Adrenal gland (tissue), 9 donors: ENCODE measurements at regions not wholly inside any gene's neighbourhood (a gene's known extent, or its start where the extent isn't known, plus 50 kb on each side); places are given as distances from the start of the nearest gene placed in this dataset.
"Not testable (repeated sequence)": the region's sequence is repeated elsewhere in the genome, so short reads cannot be mapped to it uniquely, and the experiment has no call there.

Source experiments
- DNase-seq, 7 donors: peaks; one replicate each; pipeline ENCODE4 v3.0.0-alpha.2; 2019 to 2020
- H3K27ac ChIP-seq, 5 donors: fragments of 200-600 bp; sonication (generic) in 4 of 5; 1 replicate in 3 of 5; 2 replicates in 2 of 5; pipeline versions ENCODE4 v1.5.1 to v1.8.0; 2016 to 2020; ENCODE audit warnings: mild to moderate bottlenecking in 1 of 5
- H3K27me3 ChIP-seq: fragments of 200-600 bp; 2 replicates; pipeline ENCODE4 v1.8.0; 2021
- H3K36me3 ChIP-seq, 2 donors: fragments of 200-600 bp; replicated peaks in 1 of 2; 1 replicate in 1 of 2; 2 replicates in 1 of 2; pipeline versions ENCODE4 v1.5.1 to v1.8.0; 2018 to 2022
- H3K4me1 ChIP-seq, 2 donors: fragments of 200-600 bp; replicated peaks in 1 of 2; 1 replicate in 1 of 2; 2 replicates in 1 of 2; pipeline versions ENCODE4 v1.5.1 to v1.8.0; 2018 to 2021
- H3K4me3 ChIP-seq, 4 donors: fragments of 200-600 bp; sonication (generic) in 3 of 4; one replicate each; pipeline ENCODE4 v1.5.1; 2016 to 2018
- H3K9me3 ChIP-seq, 3 donors: fragments of 200-600 bp; sonication (generic) in 1 of 3; replicated peaks in 1 of 3; 1 replicate in 2 of 3; 2 replicates in 1 of 3; pipeline versions ENCODE4 v1.5.1 to v1.8.0; 2016 to 2021
- POLR2A ChIP-seq, 2 donors: fragments of 450-650 bp; IDR thresholded peaks; one replicate each; pipeline ENCODE4 v1.6.1; 2017; ENCODE audit warnings: antibody characterized with exemption in 2 of 2, mild to moderate bottlenecking in 2 of 2, moderate library complexity in 1 of 2
- WGBS, 4 donors: extraction: QIAGEN DNeasy Blood & Tissue Kit in 2 of 4; methylation state at CpG; one replicate each; pipeline versions ENCODE4 v1.1.5 to v1.1.7; 2013 to 2017; 5-methylcytosine and 5-hydroxymethylcytosine counted together
- intact Hi-C, 2 donors: fragments of 100-400 bp; cut with DNase I; formaldehyde crosslinking; loops; one replicate each; pipeline versions ENCODE4 v1.14.1 to v1.15.0; 2022 to 2023
- TF ChIP-seq, protein P1 (sequence below), 6 experiments: fragments of 450-650 bp in 4 of 6; fragments of 200-600 bp in 2 of 6; sonication (generic) in 1 of 6; IDR thresholded peaks; 1 replicate in 5 of 6; 2 replicates in 1 of 6; pipeline versions ENCODE4 v1.5.1 to v1.8.0; 2016 to 2021; ENCODE audit warnings: antibody characterized with exemption in 6 of 6, mild to moderate bottlenecking in 2 of 6, moderate library complexity in 1 of 6
- donor health status: healthy with polysubstance abuse.
- donor health status: Bipolar disorder and iron deficiency.
- donor health status: DM: yes; HTN: yes; CAD: no.
- donor health status: DM: no; HTN: no; CAD: no.
- donor health status: DM: no; HTN: no; CAD: no.

DNA sequence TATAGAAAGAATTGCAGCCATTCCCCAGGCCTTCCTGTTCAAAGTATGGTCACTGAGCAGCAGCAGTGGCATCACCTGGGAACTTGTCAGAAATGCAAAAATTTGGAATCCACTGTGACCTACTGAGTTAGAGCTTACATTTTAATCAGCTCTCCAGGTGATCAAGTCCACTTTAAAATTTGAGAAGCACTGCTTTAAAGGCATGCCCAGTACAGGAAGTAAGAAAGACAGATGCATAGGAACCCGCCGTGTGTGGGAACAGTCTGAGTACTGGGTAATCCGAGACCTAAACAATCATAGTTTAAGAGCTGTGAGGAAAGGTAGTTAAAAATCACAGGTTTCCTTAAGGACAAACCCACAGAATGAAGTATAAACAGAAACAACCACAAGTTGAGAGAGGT, 462.4 kb downstream of the RAB38 start:
- H3K36me3 ChIP-seq = no peaks in the 10 kb centered on the region
- no peaks in the 10 kb centered on the region for H3K9me3 ChIP-seq
- intact Hi-C loops = no loop called here
- no peak for TF ChIP-seq POLR2A (IDR thresholded peaks at IDR 0.05)
- TF ChIP-seq, protein P1, sequence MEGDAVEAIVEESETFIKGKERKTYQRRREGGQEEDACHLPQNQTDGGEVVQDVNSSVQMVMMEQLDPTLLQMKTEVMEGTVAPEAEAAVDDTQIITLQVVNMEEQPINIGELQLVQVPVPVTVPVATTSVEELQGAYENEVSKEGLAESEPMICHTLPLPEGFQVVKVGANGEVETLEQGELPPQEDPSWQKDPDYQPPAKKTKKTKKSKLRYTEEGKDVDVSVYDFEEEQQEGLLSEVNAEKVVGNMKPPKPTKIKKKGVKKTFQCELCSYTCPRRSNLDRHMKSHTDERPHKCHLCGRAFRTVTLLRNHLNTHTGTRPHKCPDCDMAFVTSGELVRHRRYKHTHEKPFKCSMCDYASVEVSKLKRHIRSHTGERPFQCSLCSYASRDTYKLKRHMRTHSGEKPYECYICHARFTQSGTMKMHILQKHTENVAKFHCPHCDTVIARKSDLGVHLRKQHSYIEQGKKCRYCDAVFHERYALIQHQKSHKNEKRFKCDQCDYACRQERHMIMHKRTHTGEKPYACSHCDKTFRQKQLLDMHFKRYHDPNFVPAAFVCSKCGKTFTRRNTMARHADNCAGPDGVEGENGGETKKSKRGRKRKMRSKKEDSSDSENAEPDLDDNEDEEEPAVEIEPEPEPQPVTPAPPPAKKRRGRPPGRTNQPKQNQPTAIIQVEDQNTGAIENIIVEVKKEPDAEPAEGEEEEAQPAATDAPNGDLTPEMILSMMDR (IDR thresholded peaks at IDR 0.05) = no peak
- WGBS, 4 donors = 67 to 72% (median 68%) methylated on average over 3 of the region's 3 CpGs
- H3K27ac ChIP-seq = no peak overlapping the region
- DNase-seq = no peak
- H3K27me3 ChIP-seq = no peaks in the 10 kb centered on the region
- H3K4me1 ChIP-seq = no peaks in the 10 kb centered on the region
- no peak overlapping the region for H3K4me3 ChIP-seq

DNA sequence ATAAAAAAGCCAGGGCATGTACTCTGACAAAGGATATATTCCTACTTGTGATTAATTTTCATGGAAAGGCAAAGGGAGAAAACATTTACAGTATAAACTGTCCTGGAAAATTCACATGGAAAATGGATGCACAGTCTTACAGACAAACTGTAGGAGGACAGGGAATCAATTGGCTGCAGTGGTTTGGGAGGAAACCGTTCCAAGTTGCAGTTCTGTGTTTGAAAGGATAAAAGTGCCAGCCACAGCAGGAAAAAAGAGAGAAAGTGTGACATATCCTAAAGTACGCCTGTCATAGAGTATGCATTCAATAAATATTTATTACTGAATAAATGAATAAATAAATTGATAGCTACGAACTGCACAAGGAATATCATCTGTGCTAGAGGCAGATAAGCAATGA, 462.9 kb downstream of the RAB38 start:
- Histone ChIP-seq H3K9me3 (no peaks in the 10 kb centered on the region), H3K27me3 (no peaks in the 10 kb centered on the region), H3K4me1 (no peaks in the 10 kb centered on the region), H3K27ac (no peak overlapping the region), H3K4me3 (no peak overlapping the region), H3K36me3 (no peaks in the 10 kb centered on the region)
- whole genome bisulfite sequencing, 4 donors = 50 to 57% (median 54%) methylated on average over 3 of the region's 3 CpGs
- TF ChIP-seq POLR2A (IDR thresholded peaks at IDR 0.05) = no peak
- TF ChIP-seq, protein P1 (IDR thresholded peaks at IDR 0.05) = no peak
- intact Hi-C loops = no loop called here
- no peak for DNase-seq

DNA sequence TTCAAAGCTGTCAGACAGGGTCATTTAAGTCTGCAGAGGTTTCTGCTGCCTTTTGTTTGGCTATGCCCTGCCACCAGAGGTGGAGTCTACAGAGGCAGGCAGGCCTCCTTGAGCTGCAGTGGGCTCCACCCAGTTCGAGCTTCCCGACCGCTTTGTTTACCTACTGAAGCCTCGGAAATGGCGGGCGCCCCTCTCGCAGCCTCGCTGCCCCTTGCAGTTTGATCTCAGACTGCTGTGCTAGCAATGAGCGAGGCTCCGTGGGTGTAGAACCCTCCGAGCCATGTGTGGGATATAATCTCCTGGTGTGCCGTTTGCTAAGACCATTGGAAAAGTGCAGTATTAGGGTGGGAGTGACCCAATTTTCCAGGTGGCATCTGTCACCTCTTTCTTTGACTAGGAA, 471.7 kb downstream of the RAB38 start:
- H3K27ac ChIP-seq, H3K9me3 ChIP-seq, H3K27me3 ChIP-seq, H3K36me3 ChIP-seq, H3K4me1 ChIP-seq, intact Hi-C loops, DNase-seq, H3K4me3 ChIP-seq: not testable (repeated sequence)
- 85 to 90% (median 89%) methylated on average over 12 of the region's 12 CpGs for WGBS, 4 donors

DNA sequence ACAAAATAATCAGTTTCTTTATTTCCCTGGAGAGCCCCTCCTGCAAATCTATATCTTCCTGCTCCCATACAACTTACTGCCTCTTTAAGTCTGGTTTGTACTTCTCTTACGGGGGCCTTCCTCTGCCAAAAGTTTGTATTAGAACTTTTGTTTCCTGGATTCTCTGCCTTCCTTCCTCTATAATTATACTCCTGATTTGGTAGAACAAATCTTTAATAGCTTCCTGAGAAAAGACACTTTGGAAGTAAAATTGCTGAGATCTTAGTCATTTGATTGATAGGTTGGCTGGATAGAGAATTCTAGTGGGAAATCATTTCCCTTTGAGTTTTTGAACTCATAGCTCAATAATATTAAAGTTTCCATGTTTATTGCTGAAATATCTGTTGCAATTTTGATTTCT, 499.2 kb downstream of the RAB38 start:
- Histone ChIP-seq H3K9me3 (no peaks in the 10 kb centered on the region), H3K4me1 (peaks cover 0 to 6% of the 10 kb centered on the region in 2 donors), H3K36me3 (no peaks in the 10 kb centered on the region), H3K27ac (no peak overlapping the region), H3K4me3 (no peak overlapping the region), H3K27me3 (no peaks in the 10 kb centered on the region)
- TF ChIP-seq POLR2A (IDR thresholded peaks at IDR 0.05) = no peak
- TF ChIP-seq, protein P1 (IDR thresholded peaks at IDR 0.05) = no peak
- WGBS, 4 donors = 63 to 69% (median 68%) methylated on average over 1 of the region's 1 CpG
- intact Hi-C loops = no loop called here
- no peak for DNase-seq

DNA sequence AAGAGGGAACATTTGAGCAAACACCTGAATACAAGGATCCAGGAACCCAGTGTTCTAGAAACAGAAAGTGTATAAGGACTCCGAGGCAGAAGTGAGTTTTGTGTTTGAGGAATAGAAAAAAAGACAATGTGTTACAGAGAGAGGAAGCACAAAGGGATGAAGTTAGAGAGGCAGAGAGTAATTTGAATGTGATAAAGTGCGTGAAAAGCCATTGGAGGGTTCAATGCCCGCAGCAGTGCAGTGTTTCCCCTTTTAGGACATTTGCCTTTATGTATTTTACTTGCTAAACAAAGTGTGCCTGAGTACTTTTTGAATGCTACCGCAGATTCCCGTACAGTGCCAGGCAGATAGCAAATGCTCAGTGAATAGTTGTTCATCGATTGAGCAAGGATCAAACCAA, 508.5 kb downstream of the RAB38 start:
- TF ChIP-seq POLR2A (IDR thresholded peaks at IDR 0.05) = no peak
- TF ChIP-seq, protein P1 (IDR thresholded peaks at IDR 0.05) = no peak
- Histone ChIP-seq H3K27ac (no peak overlapping the region), H3K9me3 (no peaks in the 10 kb centered on the region), H3K27me3 (no peaks in the 10 kb centered on the region), H3K36me3 (no peaks in the 10 kb centered on the region), H3K4me3 (no peak overlapping the region), H3K4me1 (peaks cover 0 to 1% of the 10 kb centered on the region in 2 donors)
- intact Hi-C loops = no loop called here
- DNase-seq = no peak
- 80 to 92% (median 89%) methylated on average over 6 of the region's 6 CpGs for WGBS, 4 donors
